HL-60 (cell line): ENCODE measurements at regions not wholly inside any gene's neighbourhood (a gene's known extent, or its start where the extent isn't known, plus 50 kb on each side); places are given as distances from the start of the nearest gene placed in this dataset.

Experiments
- DNase-seq, 2 experiments: peaks; one replicate each; pipeline ENCODE4 v3.0.0-alpha.2; 2010 to 2020; ENCODE audit warnings: low read depth in 1 of 2, low spot score in 1 of 2
- H3K27ac ChIP-seq: fragments of 250-450 bp; sonication (Bioruptor Pico); replicated peaks from 2 replicates; pipeline ENCODE4 v1.5.1; 2020; ENCODE audit warnings: mild to moderate bottlenecking, moderate library complexity
- H3K27me3 ChIP-seq: fragments of 250-450 bp; sonication (Bioruptor Pico); 2 replicates; pipeline ENCODE4 v1.5.1; 2021; ENCODE audit warnings: mild to moderate bottlenecking, moderate library complexity; ENCODE audit not compliant: insufficient read depth, poor library complexity, severe bottlenecking
- H3K4me3 ChIP-seq: replicated peaks from 2 replicates; pipeline ENCODE4 v1.5.1; 2011; ENCODE audit warnings: mild to moderate bottlenecking, control low read depth, low read length; ENCODE audit not compliant: insufficient read depth
- CTCF ChIP-seq: IDR thresholded peaks from one replicate; pipeline ENCODE4 v1.5.1; 2011; ENCODE audit warnings: low read length, control low read depth, inconsistent platforms; ENCODE audit not compliant: insufficient read depth
- GABPA ChIP-seq: IDR thresholded peaks from 2 replicates; pipeline ENCODE4 v1.6.1; 2012; ENCODE audit warnings: low read depth
- POLR2AphosphoS5 ChIP-seq: IDR thresholded peaks from 2 replicates; pipeline ENCODE4 v1.6.1; 2012; ENCODE audit warnings: low read depth
- REST ChIP-seq: IDR thresholded peaks from 2 replicates; pipeline ENCODE4 v1.6.1; 2012; ENCODE audit warnings: low read depth; ENCODE audit not compliant: insufficient replicate concordance
- SPI1 ChIP-seq: IDR thresholded peaks from 2 replicates; pipeline ENCODE4 v1.6.1; 2012; ENCODE audit warnings: low read depth, mild to moderate bottlenecking, borderline replicate concordance

GRCh38 chr22:19652316-19652715 lies 62.0 kb upstream of the SEPTIN5 start:
- no peaks in the 10 kb centered on the region for H3K27me3 ChIP-seq
- TF ChIP-seq POLR2AphosphoS5 (no peak), GABPA (no peak), REST (no peak), CTCF (no peak), SPI1 (no peak)
- H3K4me3 ChIP-seq: no peak overlapping the region
- H3K27ac ChIP-seq: no peak overlapping the region
- DNase-seq: no peak

- TF ChIP-seq GABPA (no peak), POLR2AphosphoS5 (no peak), REST (no peak), SPI1 (no peak)
- no peaks in the 10 kb centered on the region for H3K27me3 ChIP-seq
- H3K27ac ChIP-seq: no peak overlapping the region
- no peak for DNase-seq
- H3K4me3 ChIP-seq: no peak overlapping the region
Observed at GRCh38 chr22:19654338-19654987, 59.8 kb upstream of the SEPTIN5 start.

- DNase-seq: no peak
- Histone ChIP-seq H3K4me3 (no peak overlapping the region), H3K27ac (no peak overlapping the region), H3K27me3 (no peaks in the 10 kb centered on the region)
- TF ChIP-seq GABPA (no peak), REST (no peak), SPI1 (no peak), POLR2AphosphoS5 (no peak), CTCF (no peak)
Observed at GRCh38 chr22:19655399-19655798, 58.9 kb upstream of the SEPTIN5 start.
